GM19324 (cell line): ENCODE measurements at regions not wholly inside any gene's neighbourhood (a gene's known extent, or its start where the extent isn't known, plus 50 kb on each side); places are given as distances from the start of the nearest gene placed in this dataset.
"Not testable (repeated sequence)": the region's sequence is repeated elsewhere in the genome, so short reads cannot be mapped to it uniquely, and the experiment has no call there.

Experiments used
- ATAC-seq: cut with Tn5 transposase; IDR thresholded peaks from one replicate; pipeline ENCODE4 v1.9.1; 2021; ENCODE audit warnings: mild to moderate bottlenecking, moderate library complexity; ENCODE audit not compliant: unreplicated experiment, low FRiP score

GRCh38 chr5:166719991-166720390 lies 1571.5 kb upstream of the WWC1 start:
- ATAC-seq = no peak

- ATAC-seq = no peak
Measured at GRCh38 chr5:166722939-166723338, 1568.5 kb upstream of the WWC1 start.

GRCh38 chr5:166724284-166724683 lies 1567.2 kb upstream of the WWC1 start:
- ATAC-seq = no peak

- no peak for ATAC-seq
Measured at GRCh38 chr5:166725593-166725992, 1565.9 kb upstream of the WWC1 start.

- no peak for ATAC-seq
Measured at GRCh38 chr5:166726406-166726805, 1565.0 kb upstream of the WWC1 start.

- ATAC-seq = not testable (repeated sequence)
Measured at GRCh38 chr5:166742951-166743350, 1548.5 kb upstream of the WWC1 start.

GRCh38 chr5:166746506-166746905 lies 1544.9 kb upstream of the WWC1 start:
- no peak for ATAC-seq

GRCh38 chr5:166750376-166750775 lies 1541.1 kb upstream of the WWC1 start:
- ATAC-seq = no peak

GRCh38 chr5:166758151-166758550 lies 1533.3 kb upstream of the WWC1 start:
- ATAC-seq = no peak

- ATAC-seq = no peak
Measured at GRCh38 chr5:166767858-166768257, 1523.6 kb upstream of the WWC1 start.

- ATAC-seq = no peak
Measured at GRCh38 chr5:166768536-166768935, 1522.9 kb upstream of the WWC1 start.

GRCh38 chr5:166772770-166773169 lies 1518.7 kb upstream of the WWC1 start:
- no peak for ATAC-seq

- ATAC-seq = no peak
Measured at GRCh38 chr5:166781737-166782136, 1509.7 kb upstream of the WWC1 start.

- ATAC-seq = no peak
Measured at GRCh38 chr5:166784545-166785078, 1506.8 kb upstream of the WWC1 start.

GRCh38 chr5:166786178-166786577 lies 1505.3 kb upstream of the WWC1 start:
- no peak for ATAC-seq

GRCh38 chr5:166786889-166787288 lies 1504.6 kb upstream of the WWC1 start:
- ATAC-seq = no peak

- ATAC-seq = no peak
Measured at GRCh38 chr5:166788050-166788449, 1503.4 kb upstream of the WWC1 start.

GRCh38 chr5:166795756-166796155 lies 1495.7 kb upstream of the WWC1 start:
- no peak for ATAC-seq

- ATAC-seq = no peak
Measured at GRCh38 chr5:166803058-166803457, 1488.4 kb upstream of the WWC1 start.

- ATAC-seq = not testable (repeated sequence)
Measured at GRCh38 chr5:166804223-166804622, 1487.2 kb upstream of the WWC1 start.

- not testable (repeated sequence) for ATAC-seq
Measured at GRCh38 chr5:166804693-166805092, 1486.8 kb upstream of the WWC1 start.

GRCh38 chr5:166810093-166810658 lies 1481.3 kb upstream of the WWC1 start:
- not testable (repeated sequence) for ATAC-seq

GRCh38 chr5:166810721-166811120 lies 1480.7 kb upstream of the WWC1 start:
- ATAC-seq = no peak
